Parathyroid adenoma (tissue), 2 donors: ENCODE measurements at regions not wholly inside any gene's neighbourhood (a gene's known extent, or its start where the extent isn't known, plus 50 kb on each side); places are given as distances from the start of the nearest gene placed in this dataset.
"Not testable (repeated sequence)": the region's sequence is repeated elsewhere in the genome, so short reads cannot be mapped to it uniquely, and the experiment has no call there.

Experiments
- H2AFZ ChIP-seq: fragments of 300-600 bp; sonication (generic); one replicate; pipeline ENCODE4 v1.7.0; 2017; ENCODE audit warnings: antibody characterized with exemption, mild to moderate bottlenecking
- H3K27ac ChIP-seq: fragments of 300-600 bp; sonication (generic); one replicate; pipeline ENCODE4 v1.7.0; 2017
- H3K27me3 ChIP-seq: fragments of 300-600 bp; sonication (generic); one replicate; pipeline ENCODE4 v1.7.0; 2017; ENCODE audit warnings: low read length; ENCODE audit not compliant: control insufficient read depth, insufficient read depth
- H3K36me3 ChIP-seq: fragments of 300-600 bp; sonication (generic); one replicate; pipeline ENCODE4 v1.7.0; 2017; ENCODE audit warnings: low read length; ENCODE audit not compliant: control insufficient read depth, insufficient read depth
- H3K4me1 ChIP-seq: fragments of 300-600 bp; sonication (generic); one replicate; pipeline ENCODE4 v1.7.0; 2017; ENCODE audit warnings: control low read depth
- H3K4me2 ChIP-seq: fragments of 300-600 bp; sonication (generic); one replicate; pipeline ENCODE4 v1.7.0; 2017; ENCODE audit warnings: low read length
- H3K4me3 ChIP-seq: fragments of 300-600 bp; sonication (generic); one replicate; pipeline ENCODE4 v1.7.0; 2017; ENCODE audit warnings: low read depth, low read length
- H3K79me2 ChIP-seq: fragments of 300-600 bp; sonication (generic); one replicate; pipeline ENCODE4 v1.7.0; 2017; ENCODE audit warnings: control low read depth
- H3K9ac ChIP-seq: fragments of 300-600 bp; sonication (generic); one replicate; pipeline ENCODE4 v1.7.0; 2017; ENCODE audit warnings: mild to moderate bottlenecking
- H3K9me3 ChIP-seq: fragments of 300-600 bp; sonication (generic); one replicate; pipeline ENCODE4 v1.7.0; 2017; ENCODE audit warnings: low read length; ENCODE audit not compliant: control insufficient read depth
- TF ChIP-seq, protein P1 (sequence below): fragments of 300-600 bp; sonication (generic); IDR thresholded peaks from one replicate; pipeline ENCODE4 v1.7.0; 2017; ENCODE audit warnings: antibody characterized with exemption, mild to moderate bottlenecking
- donor health status: primary hyperparathyroidism.

DNA sequence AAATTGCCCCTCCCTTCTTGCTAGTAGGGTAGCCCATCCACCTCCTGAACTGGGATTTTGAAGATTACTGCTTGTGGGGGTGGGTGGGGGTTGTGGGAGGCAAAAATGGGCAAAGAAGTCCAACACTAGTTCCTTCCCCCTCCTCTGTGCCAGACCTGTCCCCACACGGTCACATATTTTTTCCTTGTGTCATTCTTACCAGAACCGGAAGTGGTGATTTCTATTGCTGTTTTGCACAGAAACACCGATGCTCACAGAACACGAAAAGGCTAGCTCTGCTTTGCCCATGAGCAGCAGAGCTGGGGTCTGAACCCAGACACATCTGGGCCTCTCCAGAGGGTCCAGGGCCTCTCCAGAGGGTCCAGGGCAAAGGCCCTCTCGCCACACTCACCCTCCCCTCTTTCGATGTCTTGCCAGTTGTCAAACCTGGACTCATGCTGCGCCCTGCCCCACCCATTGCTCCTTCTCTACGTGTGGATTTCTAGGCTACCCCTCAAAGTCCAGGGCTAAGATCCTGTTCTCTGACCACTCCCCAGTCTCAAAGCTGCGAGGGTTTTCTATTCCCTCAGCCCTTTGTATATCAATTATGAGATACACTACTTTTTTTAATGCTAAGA, 264.4 kb upstream of the MSX2 start:
- Histone ChIP-seq H3K4me3 (peak overlapping the region; percentile 28), H3K4me2 (peak overlapping the region; percentile 24), H3K36me3 (no peaks in the 10 kb centered on the region), H3K27me3 (no peaks in the 10 kb centered on the region), H3K79me2 (peaks cover 1% of the 10 kb centered on the region), H3K9ac (peak overlapping the region; percentile 16), H3K27ac (peak overlapping the region; percentile 97), H3K4me1 (peaks cover 72% of the 10 kb centered on the region), H2AFZ (peak overlapping the region; percentile 81), H3K9me3 (no peaks in the 10 kb centered on the region)
- TF ChIP-seq, protein P1, sequence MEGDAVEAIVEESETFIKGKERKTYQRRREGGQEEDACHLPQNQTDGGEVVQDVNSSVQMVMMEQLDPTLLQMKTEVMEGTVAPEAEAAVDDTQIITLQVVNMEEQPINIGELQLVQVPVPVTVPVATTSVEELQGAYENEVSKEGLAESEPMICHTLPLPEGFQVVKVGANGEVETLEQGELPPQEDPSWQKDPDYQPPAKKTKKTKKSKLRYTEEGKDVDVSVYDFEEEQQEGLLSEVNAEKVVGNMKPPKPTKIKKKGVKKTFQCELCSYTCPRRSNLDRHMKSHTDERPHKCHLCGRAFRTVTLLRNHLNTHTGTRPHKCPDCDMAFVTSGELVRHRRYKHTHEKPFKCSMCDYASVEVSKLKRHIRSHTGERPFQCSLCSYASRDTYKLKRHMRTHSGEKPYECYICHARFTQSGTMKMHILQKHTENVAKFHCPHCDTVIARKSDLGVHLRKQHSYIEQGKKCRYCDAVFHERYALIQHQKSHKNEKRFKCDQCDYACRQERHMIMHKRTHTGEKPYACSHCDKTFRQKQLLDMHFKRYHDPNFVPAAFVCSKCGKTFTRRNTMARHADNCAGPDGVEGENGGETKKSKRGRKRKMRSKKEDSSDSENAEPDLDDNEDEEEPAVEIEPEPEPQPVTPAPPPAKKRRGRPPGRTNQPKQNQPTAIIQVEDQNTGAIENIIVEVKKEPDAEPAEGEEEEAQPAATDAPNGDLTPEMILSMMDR = no peak

DNA sequence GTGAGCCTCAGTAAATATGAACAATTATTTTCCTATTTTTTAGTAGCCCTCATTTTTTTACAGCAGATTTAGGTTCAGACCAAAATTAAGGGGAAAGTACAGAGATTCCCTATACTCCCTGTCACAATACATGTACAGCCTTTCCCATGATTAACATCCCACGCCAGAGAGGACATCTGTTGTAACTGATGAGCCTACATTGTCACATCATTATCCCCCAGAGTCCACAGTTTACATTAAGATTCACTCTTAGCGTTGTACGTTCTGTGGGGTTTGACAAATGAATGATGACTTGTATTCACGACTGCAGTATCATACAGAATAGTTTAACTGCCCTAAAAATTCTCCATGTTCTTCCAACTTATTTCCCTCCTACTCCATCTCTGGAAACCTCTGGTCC, 262.3 kb upstream of the MSX2 start:
- no peak overlapping the region for H3K4me3 ChIP-seq
- TF ChIP-seq, protein P1 = no peak
- peaks cover 67% of the 10 kb centered on the region for H3K4me1 ChIP-seq
- H2AFZ ChIP-seq = peak overlapping the region; percentile 41
- peak overlapping the region; percentile 97 for H3K27ac ChIP-seq
- no peak overlapping the region for H3K9ac ChIP-seq
- H3K27me3 ChIP-seq = no peaks in the 10 kb centered on the region
- no peaks in the 10 kb centered on the region for H3K36me3 ChIP-seq
- H3K79me2 ChIP-seq = peaks cover 5% of the 10 kb centered on the region
- no peak overlapping the region for H3K4me2 ChIP-seq
- no peaks in the 10 kb centered on the region for H3K9me3 ChIP-seq

DNA sequence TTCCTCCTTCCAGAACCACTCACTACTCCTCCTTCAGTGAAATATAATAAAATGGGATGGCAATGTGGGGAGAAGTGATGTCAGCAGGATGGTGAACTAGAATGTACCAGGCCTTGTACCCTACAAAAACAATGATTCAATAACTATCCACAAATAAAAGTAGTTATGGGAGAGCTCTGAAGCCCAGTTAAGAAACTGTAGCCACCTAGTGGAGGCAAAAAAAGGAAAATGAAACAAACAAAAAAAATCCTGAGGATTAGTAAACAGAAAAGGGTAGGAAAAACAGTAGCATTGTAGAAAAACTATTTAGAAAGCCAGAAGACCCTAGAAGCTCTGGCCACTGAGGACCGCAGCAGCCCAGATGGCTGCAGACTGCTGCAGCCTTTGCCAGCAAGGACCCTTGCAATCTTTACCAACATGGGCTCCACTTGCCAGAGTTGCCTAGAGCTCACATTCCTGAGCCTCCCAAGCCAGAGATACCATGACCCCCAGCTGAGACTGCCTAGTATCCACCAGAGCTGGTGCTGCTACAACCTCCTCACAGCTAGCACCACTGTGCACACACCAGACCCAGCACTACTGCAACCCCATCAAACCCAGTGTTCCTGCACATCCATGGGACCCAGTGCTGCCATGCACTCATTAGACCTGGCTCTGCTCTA, 259.7 kb upstream of the MSX2 start:
- Histone ChIP-seq H3K4me2 (no peak overlapping the region), H2AFZ (peak overlapping the region; percentile 39), H3K27ac (peak overlapping the region; percentile 97), H3K9me3 (no peaks in the 10 kb centered on the region), H3K4me3 (no peak overlapping the region), H3K36me3 (no peaks in the 10 kb centered on the region), H3K4me1 (peaks cover 46% of the 10 kb centered on the region), H3K79me2 (peaks cover 5% of the 10 kb centered on the region), H3K27me3 (no peaks in the 10 kb centered on the region), H3K9ac (no peak overlapping the region)
- TF ChIP-seq, protein P1 = peak; percentile 66

GRCh38 chr5:174471528-174471927, 252.9 kb upstream of the MSX2 start:
- H3K9me3 ChIP-seq, H3K79me2 ChIP-seq, H3K36me3 ChIP-seq, H3K4me1 ChIP-seq, H3K4me2 ChIP-seq, H3K27ac ChIP-seq, H3K27me3 ChIP-seq, H3K9ac ChIP-seq, H2AFZ ChIP-seq, H3K4me3 ChIP-seq: not testable (repeated sequence)

GRCh38 chr5:174472956-174473355, 251.4 kb upstream of the MSX2 start:
- Histone ChIP-seq H3K4me3 (no peak overlapping the region), H3K4me1 (no peaks in the 10 kb centered on the region), H2AFZ (no peak overlapping the region), H3K27ac (no peak overlapping the region), H3K79me2 (no peaks in the 10 kb centered on the region), H3K9ac (no peak overlapping the region), H3K36me3 (no peaks in the 10 kb centered on the region), H3K9me3 (no peaks in the 10 kb centered on the region), H3K4me2 (no peak overlapping the region), H3K27me3 (no peaks in the 10 kb centered on the region)
- TF ChIP-seq, protein P1 = no peak

DNA sequence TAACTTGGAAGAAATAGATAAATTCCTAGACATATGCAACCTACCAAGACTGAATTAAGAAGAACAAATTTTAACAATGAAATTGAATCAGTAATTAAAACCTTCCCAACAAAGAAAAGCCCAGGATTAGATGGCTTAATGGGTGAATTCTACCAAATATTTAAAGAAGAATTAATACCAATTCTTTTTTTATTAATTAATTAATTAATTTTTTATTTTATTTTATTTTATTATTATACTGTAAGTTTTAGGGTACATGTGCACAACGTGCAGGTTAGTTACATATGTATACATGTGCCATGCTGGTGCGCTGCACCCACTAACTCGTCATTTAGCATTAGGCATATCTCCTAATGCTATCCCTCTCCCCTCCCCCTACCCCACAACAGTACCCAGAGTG, 248.4 kb upstream of the MSX2 start:
- H3K9me3 ChIP-seq, H3K79me2 ChIP-seq, H3K4me3 ChIP-seq, H3K27me3 ChIP-seq, H3K4me1 ChIP-seq, H3K9ac ChIP-seq, H3K27ac ChIP-seq, H2AFZ ChIP-seq, H3K36me3 ChIP-seq, H3K4me2 ChIP-seq: not testable (repeated sequence)
